Endothelial cell of umbilical vein (primary cell): ENCODE measurements at regions not wholly inside any gene's neighbourhood (a gene's known extent, or its start where the extent isn't known, plus 50 kb on each side); places are given as distances from the start of the nearest gene placed in this dataset.

Experiments
- BruUV-seq: library from RNA; stranded (reverse); fragments of 400-500 nt; replicated peaks from 2 replicates; lab custom pipeline; 2021; lab: Mats Ljungman, UMichigan
- CTCF ChIA-PET: fragments of 300-600, 350-600 bp; sonication (Branson Sonifier 250); formaldehyde crosslinking; loops from one replicate; lab custom pipeline; 2021; ENCODE audit warnings: antibody characterized with exemption, inconsistent platforms; lab: Charles Lee
- POLR2A ChIA-PET: fragments of 300-600, 350-600 bp; sonication (Branson Sonifier 250); formaldehyde crosslinking; loops from one replicate; lab custom pipeline; 2021; ENCODE audit warnings: antibody characterized with exemption, inconsistent platforms; lab: Charles Lee
- DNase-seq: peaks from one replicate; pipeline ENCODE4 v3.0.0-alpha.2; 2011; ENCODE audit warnings: low read depth, low spot score
- FAIRE-seq: peaks from 2 replicates; lab custom pipeline; 2011; peaks lifted over from hg19 to GRCh38; lab: Jason Lieb, UNC
- H2AFZ ChIP-seq: 2 replicates; pipeline ENCODE4 v1.6.0; 2012; ENCODE audit warnings: low read depth, low read length, control low read depth, inconsistent platforms
- H3K27ac ChIP-seq: 2 replicates; pipeline ENCODE4 v1.5.1; 2011; ENCODE audit warnings: low read depth, mild to moderate bottlenecking, control low read depth, low read length, moderate library complexity; ENCODE audit not compliant: insufficient read depth
- H3K27me3 ChIP-seq, 2 experiments: 2 replicates each; pipeline versions ENCODE4 v1.6.0 to v1.6.1; 2011; ENCODE audit warnings: low read length in 2 of 2, mixed read lengths in 1 of 2; ENCODE audit not compliant: control insufficient read depth in 2 of 2, insufficient read depth in 2 of 2
- H3K36me3 ChIP-seq, 2 experiments: 2 replicates in 1 of 2; 3 replicates in 1 of 2; pipeline ENCODE4 v1.5.1; 2011; ENCODE audit warnings: low read length in 2 of 2, mild to moderate bottlenecking in 1 of 2, moderate library complexity in 1 of 2; ENCODE audit not compliant: control insufficient read depth in 2 of 2, insufficient read depth in 2 of 2; ENCODE audit errors: extremely low read depth in 1 of 2
- H3K4me1 ChIP-seq: 3 replicates; pipeline ENCODE4 v1.5.1; 2011; ENCODE audit warnings: mild to moderate bottlenecking, low read length; ENCODE audit not compliant: control insufficient read depth, insufficient read depth; ENCODE audit errors: extremely low read depth
- H3K4me2 ChIP-seq: 2 replicates; pipeline ENCODE4 v1.6.1; 2011; ENCODE audit warnings: low read length, control low read depth, mixed read lengths; ENCODE audit not compliant: insufficient read depth
- H3K4me3 ChIP-seq, 3 experiments: fragments of 200-600 bp in 1 of 3; sonication (generic), shearing (Covaris generic) in 1 of 3; replicated peaks in 1 of 3; 2 replicates each; pipeline ENCODE4 v1.5.1; 2011 to 2016; ENCODE audit warnings: control low read depth in 3 of 3, low read length in 3 of 3, mild to moderate bottlenecking in 2 of 3, inconsistent platforms in 1 of 3, low read depth in 1 of 3, moderate library complexity in 1 of 3; ENCODE audit not compliant: insufficient read depth in 1 of 3
- H3K79me2 ChIP-seq: 2 replicates; pipeline ENCODE4 v1.6.0; 2012; ENCODE audit warnings: low read length, inconsistent platforms; ENCODE audit not compliant: control insufficient read depth, insufficient read depth
- H3K9ac ChIP-seq: replicated peaks from 2 replicates; pipeline ENCODE3; 2011; ENCODE audit warnings: low read length, control low read depth; ENCODE audit not compliant: insufficient read depth; ENCODE audit errors: extremely low read depth
- H3K9me1 ChIP-seq: replicated peaks from 3 replicates; pipeline ENCODE4 v1.6.0; 2011; ENCODE audit warnings: mild to moderate bottlenecking, low read length; ENCODE audit not compliant: control insufficient read depth, insufficient read depth; ENCODE audit errors: extremely low read depth
- H3K9me3 ChIP-seq: replicated peaks from 2 replicates; pipeline ENCODE4 v1.5.1; 2012; ENCODE audit warnings: low read length, inconsistent platforms; ENCODE audit not compliant: control insufficient read depth, insufficient read depth
- H4K20me1 ChIP-seq: replicated peaks from 2 replicates; pipeline ENCODE3; 2011; ENCODE audit warnings: mild to moderate bottlenecking, low read length; ENCODE audit not compliant: control insufficient read depth, insufficient read depth; ENCODE audit errors: extremely low read depth
- CTCF ChIP-seq, 2 donors: IDR thresholded peaks; 1 replicate in 1 of 2; 2 replicates in 1 of 2; pipeline ENCODE4 v1.5.1; 2011; ENCODE audit warnings: low read length in 2 of 2, mild to moderate bottlenecking in 2 of 2, moderate library complexity in 2 of 2, control low read depth in 1 of 2, inconsistent platforms in 1 of 2, low read depth in 1 of 2; ENCODE audit not compliant: insufficient read depth in 1 of 2; ENCODE audit errors: extremely low read depth in 1 of 2
- EZH2 ChIP-seq: IDR thresholded peaks from 2 replicates; pipeline ENCODE4 v1.6.1; 2012; ENCODE audit warnings: borderline replicate concordance, low read depth, mild to moderate bottlenecking, moderate library complexity, low read length, inconsistent platforms; ENCODE audit not compliant: severe bottlenecking
- FOS ChIP-seq: IDR thresholded peaks from 2 replicates; pipeline ENCODE4 v1.6.1; 2011; ENCODE audit warnings: mild to moderate bottlenecking, low read length, moderate library complexity, borderline replicate concordance; ENCODE audit not compliant: insufficient read depth
- GATA2 ChIP-seq: IDR thresholded peaks from 2 replicates; pipeline ENCODE4 v1.7.0; 2011; ENCODE audit warnings: low read depth, mild to moderate bottlenecking, moderate library complexity, mixed read lengths, low read length; ENCODE audit not compliant: insufficient read length, insufficient read depth
- JUN ChIP-seq: IDR thresholded peaks from 2 replicates; pipeline ENCODE4 v1.6.1; 2011; ENCODE audit warnings: borderline replicate concordance, low read depth; ENCODE audit not compliant: insufficient read length, insufficient read depth
- MAX ChIP-seq: IDR thresholded peaks from 2 replicates; pipeline ENCODE4 v1.6.1; 2011; ENCODE audit not compliant: insufficient read depth, insufficient read length
- MYC ChIP-seq: IDR thresholded peaks from one replicate; pipeline ENCODE4 v1.6.1; 2011; ENCODE audit warnings: mild to moderate bottlenecking, low read depth, low read length
- POLR2A ChIP-seq: IDR thresholded peaks from 2 replicates; pipeline ENCODE4 v1.6.1; 2012; ENCODE audit warnings: low read depth, mild to moderate bottlenecking, control low read depth, low read length
- POLR2AphosphoS5 ChIP-seq: IDR thresholded peaks from 2 replicates; pipeline ENCODE4 v1.6.1; 2012; ENCODE audit warnings: low read depth, mild to moderate bottlenecking, control low read depth, low read length, moderate library complexity; ENCODE audit not compliant: insufficient read depth
- dilution Hi-C: fragments of 300-500 bp; cut with MboI; formaldehyde crosslinking; loops from one replicate; pipeline ENCODE4 v1.15.0; 2019; ENCODE audit warnings: low sequenced_read_pairs; ENCODE audit not compliant: extremely low pct_ligation_motif_present
- intact Hi-C: fragments of 100-400 bp; cut with micrococcal nuclease; formaldehyde crosslinking; loops from one replicate; pipeline ENCODE4 v1.10.0; 2022

GRCh38 chr15:95804484-95804883 is 526.0 kb upstream of the NR2F2 start:
- CTCF ChIA-PET: interaction anchor here (1.1 to 1.4 kb wide), 2 partner anchors 12 to 62 kb away, joined by 3 read pairs; no protein-coding TSS in a partner anchor
- no peaks in the 10 kb centered on the region for H3K79me2 ChIP-seq
- H3K36me3 ChIP-seq: no peaks in the 10 kb centered on the region
- POLR2A ChIA-PET: interaction anchor here (0.6 kb wide), 1 partner anchor 501 kb away, joined by 6 read pairs; no protein-coding TSS in a partner anchor
- no peak overlapping the region for H3K27ac ChIP-seq
- H4K20me1 ChIP-seq: no peaks in the 10 kb centered on the region
- H3K4me2 ChIP-seq: no peak overlapping the region
- H3K4me1 ChIP-seq: peaks cover 9% of the 10 kb centered on the region
- intact Hi-C loops: no loop called here
- TF ChIP-seq MYC: no peak
- TF ChIP-seq EZH2: no peak
- TF ChIP-seq JUN: no peak
- no peak for TF ChIP-seq MAX
- TF ChIP-seq POLR2AphosphoS5: no peak
- TF ChIP-seq FOS: no peak
- no peak for TF ChIP-seq CTCF (IDR thresholded peaks at IDR 0.05; ENCODE audit: extremely low read depth in 1 of 2, insufficient read depth in 1 of 2, low read depth in 1 of 2, low read length in 2 of 2)
- TF ChIP-seq GATA2: no peak
- TF ChIP-seq POLR2A: no peak
- no peak overlapping the region for H3K4me3 ChIP-seq
- no peak for DNase-seq
- no peaks in the 10 kb centered on the region for H3K9me3 ChIP-seq
- no peaks in the 10 kb centered on the region for H3K9me1 ChIP-seq
- no TSS peak for BruUV-seq
- dilution Hi-C loops: no loop called here
- FAIRE-seq: no peak
- no peaks in the 10 kb centered on the region for H3K27me3 ChIP-seq
- no peak overlapping the region for H3K9ac ChIP-seq
- H2AFZ ChIP-seq: no peak overlapping the region
